A549 (cell line): ENCODE measurements at regions not wholly inside any gene's neighbourhood (a gene's known extent, or its start where the extent isn't known, plus 50 kb on each side); places are given as distances from the start of the nearest gene placed in this dataset.

ENCODE experiments used
- ATAC-seq, 2 experiments: fragments of 200-7000 bp in 1 of 2; fragments of >200 bp in 1 of 2; cut with Nextera tagmentation in 1 of 2; cut with Tn5 transposase in 1 of 2; 3 replicates each; pipeline versions ENCODE4 v1.8.0 to v1.9.1; 2018 to 2020; ENCODE audit warnings: mild to moderate bottlenecking in 1 of 2, moderate library complexity in 1 of 2
- CTCF ChIA-PET: fragments of 300-600 bp; sonication (Branson Sonifier 250); formaldehyde crosslinking; extraction: SDS; loops from one replicate; lab custom pipeline; 2021; ENCODE audit warnings: antibody characterized with exemption, inconsistent platforms; lab: Yijun Ruan, JAX
- POLR2A ChIA-PET: fragments of 350-600 bp; formaldehyde crosslinking; extraction: SDS; loops from one replicate; lab custom pipeline; 2021; ENCODE audit warnings: antibody characterized with exemption, inconsistent platforms; lab: Yijun Ruan, JAX
- DNase-seq, 2 experiments: peaks; one replicate each; pipeline versions ENCODE4 v3.0.0 to v3.0.0-alpha.2; 2011 to 2016; ENCODE audit warnings: low read depth in 1 of 2, low spot score in 1 of 2
- FAIRE-seq: peaks from 2 replicates; lab custom pipeline; 2011; peaks lifted over from hg19 to GRCh38; lab: Jason Lieb, UNC
- H3K27ac ChIP-seq, 2 experiments: fragments of >200 bp; sonication (Bioruptor Twin); formaldehyde crosslinking; 3 replicates each; pipeline ENCODE4 v1.5.1; 2016 to 2017
- H3K4me1 ChIP-seq: fragments of >200 bp; sonication (Bioruptor Twin); formaldehyde crosslinking; 3 replicates; pipeline ENCODE4 v1.6.1; 2016
- H3K4me2 ChIP-seq: fragments of >200 bp; sonication (Bioruptor Twin); formaldehyde crosslinking; 3 replicates; pipeline ENCODE4 v1.6.1; 2016
- H3K4me3 ChIP-seq: fragments of >200 bp; sonication (Bioruptor Twin); formaldehyde crosslinking; 3 replicates; pipeline ENCODE4 v1.5.1; 2016
- H3K9me3 ChIP-seq: fragments of >200 bp; sonication (Bioruptor Twin); formaldehyde crosslinking; 3 replicates; pipeline ENCODE4 v1.6.1; 2016
- ATOH8 ChIP-seq: fragments of 250-450 bp; sonication (Bioruptor Pico); IDR thresholded peaks from 2 replicates; pipeline ENCODE4 v1.5.0; 2020; ENCODE audit warnings: low read depth, mild to moderate bottlenecking, moderate library complexity
- BCL3 ChIP-seq: fragments of >200 bp; sonication (Bioruptor Twin); formaldehyde crosslinking; IDR thresholded peaks from 3 replicates; pipeline ENCODE4 v1.6.1; 2016
- CHD4 ChIP-seq: fragments of 200-600 bp; sonication (generic); IDR thresholded peaks from 2 replicates; pipeline ENCODE4 v1.6.1; 2016; ENCODE audit warnings: antibody characterized with exemption, mild to moderate bottlenecking, borderline replicate concordance
- EHF ChIP-seq: fragments of 250-450 bp; sonication (Bioruptor Pico); IDR thresholded peaks from 2 replicates; pipeline ENCODE4 v1.5.0; 2020; ENCODE audit warnings: mild to moderate bottlenecking
- FOSB ChIP-seq: fragments of 250-450 bp; sonication (Bioruptor Pico); IDR thresholded peaks from 2 replicates; pipeline ENCODE4 v1.5.0; 2020; ENCODE audit warnings: mild to moderate bottlenecking, moderate library complexity
- FOSL2 ChIP-seq, 2 experiments: fragments of 450-650 bp in 1 of 2; fragments of >200 bp in 1 of 2; sonication (Bioruptor Twin) in 1 of 2; formaldehyde crosslinking; IDR thresholded peaks; 2 replicates each; pipeline versions ENCODE4 v1.5.0 to v1.6.1; 2016 to 2020; ENCODE audit warnings: mild to moderate bottlenecking in 1 of 2, moderate library complexity in 1 of 2
- FOXS1 ChIP-seq: fragments of 250-450 bp; sonication (Bioruptor Pico); IDR thresholded peaks from 2 replicates; pipeline ENCODE4 v1.5.0; 2020; ENCODE audit warnings: mild to moderate bottlenecking, moderate library complexity
- GATA3 ChIP-seq: IDR thresholded peaks from 2 replicates; pipeline ENCODE4 v1.6.1; 2012; ENCODE audit warnings: borderline replicate concordance
- HES2 ChIP-seq: fragments of >200 bp; sonication (Bioruptor Twin); formaldehyde crosslinking; IDR thresholded peaks from 2 replicates; pipeline ENCODE4 v1.6.1; 2016
- HMGXB4 ChIP-seq: fragments of 250-450 bp; sonication (Bioruptor Pico); IDR thresholded peaks from 2 replicates; pipeline ENCODE4 v1.5.0; 2021; ENCODE audit warnings: mild to moderate bottlenecking, moderate library complexity, borderline replicate concordance
- HOXA7 ChIP-seq: fragments of 250-450 bp; sonication (Bioruptor Pico); IDR thresholded peaks from 2 replicates; pipeline ENCODE4 v1.5.0; 2020; ENCODE audit warnings: mild to moderate bottlenecking, moderate library complexity
- MAFK ChIP-seq: fragments of 450-650 bp; IDR thresholded peaks from 2 replicates; pipeline ENCODE4 v1.6.1; 2014; ENCODE audit not compliant: partially characterized antibody
- MYC ChIP-seq: IDR thresholded peaks from 2 replicates; pipeline ENCODE4 v1.6.1; 2012; ENCODE audit warnings: mild to moderate bottlenecking, inconsistent platforms, low read length, improper control_type of control experiment, borderline replicate concordance
- NFE2L2 ChIP-seq: fragments of 150-350 bp; conservative IDR thresholded peaks from 2 replicates; pipeline ENCODE4 v1.6.1; 2014; ENCODE audit warnings: low read length
- NPAS2 ChIP-seq: fragments of 250-450 bp; sonication (Bioruptor Pico); IDR thresholded peaks from 2 replicates; pipeline ENCODE4 v1.8.0; 2022; ENCODE audit warnings: mild to moderate bottlenecking, moderate library complexity, borderline replicate concordance
- POLR2AphosphoS2 ChIP-seq: conservative IDR thresholded peaks from 2 replicates; pipeline ENCODE4 v1.6.1; 2012; ENCODE audit warnings: low read length, improper control_type of control experiment, inconsistent platforms
- RCOR1 ChIP-seq: fragments of 150-350 bp; IDR thresholded peaks from 2 replicates; pipeline ENCODE4 v1.6.1; 2014; ENCODE audit warnings: antibody characterized with exemption, low read length, low read depth
- RFX5 ChIP-seq: fragments of 450-650 bp; IDR thresholded peaks from 2 replicates; pipeline ENCODE4 v1.7.1; 2014; ENCODE audit warnings: antibody characterized with exemption, mild to moderate bottlenecking, moderate library complexity
- WGBS: methylation state at CpG from one replicate; pipeline ENCODE4 v1.1.6; 2017; ENCODE audit errors: missing lambda C conversion rate; 5-methylcytosine and 5-hydroxymethylcytosine counted together

- no peaks in the 10 kb centered on the region for H3K9me3 ChIP-seq
- H3K4me1 ChIP-seq: peaks cover 42% of the 10 kb centered on the region
- ChIA-PET CTCF (interaction anchor here (0.8 to 4.8 kb wide), 4 partner anchors 8 to 254 kb away, joined by 3 to 17 read pairs (median 4); no protein-coding TSS in a partner anchor), POLR2A (no interaction called here)
- 56% methylated on average over 4 of the region's 4 CpGs for WGBS
- 0 out of 3 replicates have a peak overlapping the region, but pooled peaks have one; percentile 12 for H3K4me2 ChIP-seq
- TF ChIP-seq HES2 (no peak), MAFK (no peak), FOSL2 (IDR thresholded peaks at IDR 0.05) (no peak), FOSL2 (CRISPR knock-in tag; IDR thresholded peaks at IDR 0.05) (0 out of 2 replicates have a peak, but pooled peaks have one; percentile 7)
- ATAC-seq (no peak), FAIRE-seq (no peak), DNase-seq (no peak)
- H3K27ac ChIP-seq: peak overlapping the region in 1 of 2 experiments; percentile 47; a peak in 1 of 6 replicates
- no peak overlapping the region for H3K4me3 ChIP-seq
Observed at GRCh38 chr17:12512694-12513355, 152.9 kb upstream of the MYOCD start.

DNA sequence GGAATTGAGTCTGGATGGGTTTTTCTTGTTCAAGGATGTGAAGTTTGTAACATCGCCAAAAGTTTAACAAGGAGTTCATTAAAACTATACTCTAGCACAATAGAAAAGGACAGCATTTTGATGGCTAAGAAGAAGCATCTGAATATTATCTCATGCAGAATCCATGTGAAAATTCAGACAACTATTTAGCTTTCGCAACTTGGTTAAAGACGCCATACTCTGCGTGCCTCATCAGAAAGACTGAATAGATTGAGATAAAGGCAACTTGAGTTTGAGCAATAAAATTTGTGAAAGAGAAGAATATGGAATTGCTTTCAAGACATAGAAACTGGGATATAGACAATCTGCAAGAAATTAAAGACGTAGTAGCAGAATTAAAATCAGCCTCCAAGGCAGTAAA, 151.1 kb upstream of the MYOCD start:
- WGBS: 92% methylated on average over 5 of the region's 5 CpGs
- Histone ChIP-seq H3K27ac (no peak overlapping the region), H3K9me3 (0 out of 3 replicates have a peak, but pooled peaks cover 2% of the 10 kb centered on the region), H3K4me2 (no peak overlapping the region), H3K4me1 (peaks cover 38% of the 10 kb centered on the region), H3K4me3 (no peak overlapping the region)
- CTCF ChIA-PET: interaction anchor here (0.9 to 2.2 kb wide), 4 partner anchors 13 to 259 kb away, joined by 3 to 7 read pairs (median 4); no protein-coding TSS in a partner anchor
- no peak for TF ChIP-seq RFX5
- TF ChIP-seq GATA3: no peak
- TF ChIP-seq NFE2L2: no peak
- no peak for TF ChIP-seq HMGXB4 (CRISPR knock-in tag)
- TF ChIP-seq EHF (CRISPR knock-in tag): no peak
- TF ChIP-seq NPAS2 (CRISPR knock-in tag): no peak
- TF ChIP-seq FOXS1 (CRISPR knock-in tag): no peak
- no peak for TF ChIP-seq BCL3
- TF ChIP-seq CHD4: no peak
- no peak for TF ChIP-seq HOXA7
- no peak for TF ChIP-seq MYC
- no peak for TF ChIP-seq POLR2AphosphoS2
- no peak for TF ChIP-seq FOSB
- no peak for TF ChIP-seq RCOR1
- TF ChIP-seq ATOH8 (CRISPR knock-in tag): no peak
- FAIRE-seq (no peak), DNase-seq (no peak), ATAC-seq (no peak)
- POLR2A ChIA-PET: no interaction called here
